Caki2 (cell line): ENCODE measurements at regions not wholly inside any gene's neighbourhood (a gene's known extent, or its start where the extent isn't known, plus 50 kb on each side); places are given as distances from the start of the nearest gene placed in this dataset.

Experiments
- DNase-seq: peaks from one replicate; pipeline ENCODE4 v3.0.0-alpha.2; 2015; ENCODE audit warnings: low read depth
- in situ Hi-C: cut with HindIII; loops from 2 replicates; pipeline ENCODE4 v1.10.0; 2016; ENCODE audit warnings: low sequenced_read_pairs, low pct_unique_long_range_greater_than_20kb, mixed read lengths

- no peak for DNase-seq
- in situ Hi-C loops: no loop called here
Observed at GRCh38 chr5:82399111-82399510, 121.0 kb upstream of the RPS23 start.

GRCh38 chr5:82397741-82398320, 119.7 kb upstream of the RPS23 start:
- in situ Hi-C loops: no loop called here
- DNase-seq: peak; percentile 23

- peak; percentile 84 for DNase-seq
- in situ Hi-C loops: no loop called here
Observed at GRCh38 chr5:82396871-82397514, 118.8 kb upstream of the RPS23 start.

GRCh38 chr5:82396396-82396795, 118.2 kb upstream of the RPS23 start:
- no peak for DNase-seq
- in situ Hi-C loops: no loop called here

- DNase-seq: no peak
- in situ Hi-C loops: no loop called here
Observed at GRCh38 chr5:82393951-82394350, 115.8 kb upstream of the RPS23 start.

GRCh38 chr5:82390088-82390487, 111.9 kb upstream of the RPS23 start:
- no peak for DNase-seq
- in situ Hi-C loops: no loop called here

GRCh38 chr5:82389347-82389746, 111.2 kb upstream of the RPS23 start:
- no peak for DNase-seq

GRCh38 chr5:82388181-82388580, 110.0 kb upstream of the RPS23 start:
- peak; percentile 40 for DNase-seq
- in situ Hi-C loops: no loop called here

More at GRCh38 chr5:82389347-82389746, 111.2 kb upstream of the RPS23 start:
- in situ Hi-C loops: no loop called here

GRCh38 chr5:82387819-82388166, 109.6 kb upstream of the RPS23 start:
- DNase-seq: peak; percentile 29
- in situ Hi-C loops: no loop called here

- in situ Hi-C loops: no loop called here
Observed at GRCh38 chr5:82387001-82387818, 109.1 kb upstream of the RPS23 start.

GRCh38 chr5:82386576-82386975, 108.4 kb upstream of the RPS23 start:
- in situ Hi-C loops: no loop called here
- DNase-seq: no peak

More at GRCh38 chr5:82387001-82387818, 109.1 kb upstream of the RPS23 start:
- peak; percentile 88 for DNase-seq

GRCh38 chr5:82384034-82384750, 106.0 kb upstream of the RPS23 start:
- in situ Hi-C loops: no loop called here
- no peak for DNase-seq

GRCh38 chr5:82381591-82381990, 103.4 kb upstream of the RPS23 start:
- in situ Hi-C loops: no loop called here
- DNase-seq: no peak

- in situ Hi-C loops: no loop called here
- DNase-seq: no peak
Observed at GRCh38 chr5:82376307-82376706, 98.2 kb upstream of the RPS23 start.

GRCh38 chr5:82375488-82376244, 97.5 kb upstream of the RPS23 start:
- in situ Hi-C loops: no loop called here
- no peak for DNase-seq

GRCh38 chr5:82374637-82375036, 96.5 kb upstream of the RPS23 start:
- in situ Hi-C loops: no loop called here

GRCh38 chr5:82367930-82368329, 89.8 kb upstream of the RPS23 start:
- in situ Hi-C loops: no loop called here
- DNase-seq: no peak

More at GRCh38 chr5:82374637-82375036, 96.5 kb upstream of the RPS23 start:
- no peak for DNase-seq

GRCh38 chr5:82365744-82366228, 87.6 kb upstream of the RPS23 start:
- in situ Hi-C loops: no loop called here
- DNase-seq: peak; percentile 82
